ENCODE measurements at regions not wholly inside any gene's neighbourhood (a gene's known extent, or its start where the extent isn't known, plus 50 kb on each side); places are given as distances from the start of the nearest gene placed in this dataset.
A peak's percentile ranks its signal among the peaks of the same experiment; 100 is the strongest.

- Histone ChIP-seq H3K9me3 (ENCODE audit: insufficient read depth, low read depth, low read length) (no peaks in the 10 kb centered on the region), H2AK5ac (ENCODE audit: low read length) (no peak overlapping the region), H3K9ac (ENCODE audit: low read length) (no peak overlapping the region), H2BK5ac (ENCODE audit: low read depth, low read length, poor library complexity) (no peak overlapping the region), H3K4ac (ENCODE audit: low read depth, low read length) (no peak overlapping the region), H4K8ac (ENCODE audit: low read depth, low read length) (no peak overlapping the region), H4K91ac (ENCODE audit: low read depth, low read length) (no peak overlapping the region), H3K14ac (ENCODE audit: low read length) (no peak overlapping the region), H3K36me3 (ENCODE audit: control insufficient read depth in 1 of 2, insufficient read depth in 2 of 2, low read length in 2 of 2) (no peaks in the 10 kb centered on the region), H3K23ac (ENCODE audit: low read length) (no peak overlapping the region), H2BK120ac (ENCODE audit: insufficient read depth, low read length, poor library complexity) (no peak overlapping the region), H3K4me1 (ENCODE audit: control insufficient read depth in 1 of 2, insufficient read depth in 2 of 2, low read length in 2 of 2) (peaks cover 0 to 6% of the 10 kb centered on the region in 2 experiments), H2AFZ (ENCODE audit: insufficient read depth, low read length, poor library complexity) (no peak overlapping the region), H3K4me3 (ENCODE audit: low read depth, low read length) (no peak overlapping the region), H4K12ac (ENCODE audit: low read depth, low read length) (no peak overlapping the region), H3K79me2 (ENCODE audit: control insufficient read depth, insufficient read depth, low read length, poor library complexity) (no peaks in the 10 kb centered on the region), H2BK12ac (ENCODE audit: low read length) (no peak overlapping the region), H3K27ac (ENCODE audit: low read depth, low read length) (no peak overlapping the region), H3K27me3 (ENCODE audit: insufficient read depth, low read length) (no peaks in the 10 kb centered on the region), H3K79me1 (ENCODE audit: low read length) (peaks cover 4% of the 10 kb centered on the region), H3K4me2 (ENCODE audit: low read length) (no peak overlapping the region), H3K18ac (ENCODE audit: low read length) (no peak overlapping the region)
- no peak for DNase-seq
- WGBS (ENCODE audit: extremely low coverage, insufficient coverage, insufficient read length), result no CpG with 5 or more reads among the region's 1 CpG
These were observed 850.4 kb downstream of the KCNJ2 start for GRCh38 chr17:71019699-71020098.

DNA sequence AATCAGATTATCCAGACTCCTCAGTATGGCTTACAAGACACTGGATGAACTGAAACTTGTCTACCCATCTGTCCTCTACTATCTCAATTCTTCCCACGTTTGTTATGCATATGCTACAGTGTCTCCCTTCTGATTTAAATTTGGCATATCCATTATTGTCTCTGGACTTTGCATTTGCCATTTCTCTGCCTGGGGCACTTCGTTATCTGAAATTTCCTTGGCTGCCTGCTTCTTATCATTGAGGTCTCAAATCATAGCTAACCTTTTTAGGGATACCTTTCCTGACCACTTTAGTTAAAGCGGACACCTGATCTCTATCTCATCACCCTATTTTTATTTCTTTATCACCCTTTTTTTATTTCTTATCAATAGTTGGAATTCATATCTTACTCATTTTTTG, 853.4 kb downstream of the KCNJ2 start:
- Histone ChIP-seq H3K27ac (ENCODE audit: low read depth, low read length) (no peak overlapping the region), H3K36me3 (ENCODE audit: control insufficient read depth in 1 of 2, insufficient read depth in 2 of 2, low read length in 2 of 2) (no peaks in the 10 kb centered on the region), H3K4me3 (ENCODE audit: low read depth, low read length) (no peak overlapping the region), H3K4me1 (ENCODE audit: control insufficient read depth in 1 of 2, insufficient read depth in 2 of 2, low read length in 2 of 2) (peaks cover 0 to 6% of the 10 kb centered on the region in 2 experiments), H3K9ac (ENCODE audit: low read length) (no peak overlapping the region), H3K4ac (ENCODE audit: low read depth, low read length) (no peak overlapping the region), H3K27me3 (ENCODE audit: insufficient read depth, low read length) (no peaks in the 10 kb centered on the region), H3K14ac (ENCODE audit: low read length) (no peak overlapping the region), H2AK5ac (ENCODE audit: low read length) (no peak overlapping the region), H2AFZ (ENCODE audit: insufficient read depth, low read length, poor library complexity) (no peak overlapping the region), H3K4me2 (ENCODE audit: low read length) (no peak overlapping the region), H3K23ac (ENCODE audit: low read length) (no peak overlapping the region), H4K91ac (ENCODE audit: low read depth, low read length) (no peak overlapping the region), H2BK12ac (ENCODE audit: low read length) (no peak overlapping the region), H3K79me2 (ENCODE audit: control insufficient read depth, insufficient read depth, low read length, poor library complexity) (no peaks in the 10 kb centered on the region), H2BK120ac (ENCODE audit: insufficient read depth, low read length, poor library complexity) (no peak overlapping the region), H4K12ac (ENCODE audit: low read depth, low read length) (no peak overlapping the region), H3K9me3 (ENCODE audit: insufficient read depth, low read depth, low read length) (no peaks in the 10 kb centered on the region), H3K79me1 (ENCODE audit: low read length) (peaks cover 4% of the 10 kb centered on the region), H4K8ac (ENCODE audit: low read depth, low read length) (no peak overlapping the region), H3K18ac (ENCODE audit: low read length) (no peak overlapping the region), H2BK5ac (ENCODE audit: low read depth, low read length, poor library complexity) (no peak overlapping the region)
- no peak for DNase-seq
- no CpG with 5 or more reads among the region's 3 CpGs for WGBS (ENCODE audit: extremely low coverage, insufficient coverage, insufficient read length)

DNA sequence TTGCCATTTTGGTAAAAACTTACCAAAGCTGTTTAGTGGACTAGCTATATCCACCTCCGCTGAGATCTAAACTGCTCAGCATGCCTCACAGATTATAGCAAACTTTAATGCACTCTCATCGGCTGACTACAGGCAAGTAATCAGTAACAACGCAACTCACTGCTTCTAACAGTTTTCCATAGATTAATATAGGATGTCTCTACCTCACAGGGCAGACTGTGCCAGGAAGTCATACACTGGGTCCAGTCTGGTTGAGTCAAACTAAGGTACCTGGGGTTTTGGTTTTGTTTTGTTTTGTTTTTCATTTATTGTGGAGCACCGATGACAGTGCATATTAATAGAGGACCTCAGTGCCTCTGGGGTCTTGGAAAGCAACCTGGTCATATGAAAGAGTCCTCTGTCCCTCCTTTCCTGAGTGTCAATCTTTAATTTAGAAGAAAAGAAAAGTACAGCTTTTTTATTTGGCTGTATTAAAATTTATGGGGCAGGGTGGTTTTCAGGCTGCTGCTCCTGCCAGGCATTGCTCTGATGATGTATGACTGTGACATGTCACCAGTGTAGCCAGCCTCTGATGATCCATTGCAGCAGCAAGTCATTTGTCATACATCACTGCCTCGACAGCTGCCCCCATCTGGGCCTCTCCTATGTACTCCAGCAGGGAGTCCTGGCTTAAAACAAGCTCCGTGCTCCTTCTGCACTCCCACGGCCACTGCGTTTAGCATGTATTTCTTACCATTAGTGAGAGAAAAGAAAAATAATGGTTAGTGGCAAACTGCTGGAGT, 854.1 kb downstream of the KCNJ2 start:
- peak overlapping the region; percentile 93 for H2BK5ac ChIP-seq (ENCODE audit: low read depth, low read length, poor library complexity)
- H2AK5ac ChIP-seq (ENCODE audit: low read length), result no peak overlapping the region
- H3K79me2 ChIP-seq (ENCODE audit: control insufficient read depth, insufficient read depth, low read length, poor library complexity), result no peaks in the 10 kb centered on the region
- H3K14ac ChIP-seq (ENCODE audit: low read length), result no peak overlapping the region
- H3K9ac ChIP-seq (ENCODE audit: low read length), result no peak overlapping the region
- no peaks in the 10 kb centered on the region for H3K9me3 ChIP-seq (ENCODE audit: insufficient read depth, low read depth, low read length)
- H4K12ac ChIP-seq (ENCODE audit: low read depth, low read length), result no peak overlapping the region
- H3K36me3 ChIP-seq (ENCODE audit: control insufficient read depth in 1 of 2, insufficient read depth in 2 of 2, low read length in 2 of 2), result no peaks in the 10 kb centered on the region
- H3K79me1 ChIP-seq (ENCODE audit: low read length), result peaks cover 4% of the 10 kb centered on the region
- peaks cover 0 to 6% of the 10 kb centered on the region in 2 experiments for H3K4me1 ChIP-seq (ENCODE audit: control insufficient read depth in 1 of 2, insufficient read depth in 2 of 2, low read length in 2 of 2)
- H4K91ac ChIP-seq (ENCODE audit: low read depth, low read length), result peak overlapping the region; percentile 81
- no peak overlapping the region for H2AFZ ChIP-seq (ENCODE audit: insufficient read depth, low read length, poor library complexity)
- H2BK12ac ChIP-seq (ENCODE audit: low read length), result peak overlapping the region; percentile 32
- H4K8ac ChIP-seq (ENCODE audit: low read depth, low read length), result no peak overlapping the region
- H3K4ac ChIP-seq (ENCODE audit: low read depth, low read length), result peak overlapping the region; percentile 4
- WGBS (ENCODE audit: extremely low coverage, insufficient coverage, insufficient read length), result no CpG with 5 or more reads among the region's 8 CpGs
- no peak overlapping the region for H3K4me2 ChIP-seq (ENCODE audit: low read length)
- peak overlapping the region; percentile 61 for H3K27ac ChIP-seq (ENCODE audit: low read depth, low read length)
- no peaks in the 10 kb centered on the region for H3K27me3 ChIP-seq (ENCODE audit: insufficient read depth, low read length)
- no peak overlapping the region for H3K4me3 ChIP-seq (ENCODE audit: low read depth, low read length)
- DNase-seq, result no peak
- H3K18ac ChIP-seq (ENCODE audit: low read length), result no peak overlapping the region
- peak overlapping the region; percentile 30 for H2BK120ac ChIP-seq (ENCODE audit: insufficient read depth, low read length, poor library complexity)
- no peak overlapping the region for H3K23ac ChIP-seq (ENCODE audit: low read length)

DNA sequence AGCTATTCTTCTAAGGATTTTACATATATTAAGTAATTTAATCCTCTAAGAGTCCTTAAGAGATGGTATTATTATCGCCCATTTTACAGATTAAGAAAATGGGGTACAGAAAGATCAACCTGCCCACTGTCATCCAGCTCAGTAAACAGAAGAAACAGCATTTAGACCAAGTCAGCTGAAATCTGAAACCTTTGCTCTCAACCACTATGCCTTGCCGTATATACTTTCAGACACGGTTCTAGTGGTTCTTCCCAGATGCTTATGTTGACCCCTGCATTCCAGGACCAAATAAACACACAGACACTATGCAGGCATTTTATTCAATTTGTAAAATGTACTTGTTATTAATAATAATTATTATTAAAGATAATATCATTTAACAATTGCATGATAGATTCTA, 854.8 kb downstream of the KCNJ2 start:
- H2AK5ac ChIP-seq (ENCODE audit: low read length), result no peak overlapping the region

More for the DNA sequence above, 854.8 kb downstream of the KCNJ2 start:
- Histone ChIP-seq H3K14ac (ENCODE audit: low read length) (no peak overlapping the region), H3K9ac (ENCODE audit: low read length) (no peak overlapping the region), H3K79me2 (ENCODE audit: control insufficient read depth, insufficient read depth, low read length, poor library complexity) (no peaks in the 10 kb centered on the region), H2BK5ac (ENCODE audit: low read depth, low read length, poor library complexity) (no peak overlapping the region), H2BK12ac (ENCODE audit: low read length) (no peak overlapping the region), H4K91ac (ENCODE audit: low read depth, low read length) (no peak overlapping the region), H3K9me3 (ENCODE audit: insufficient read depth, low read depth, low read length) (no peaks in the 10 kb centered on the region), H3K4me1 (ENCODE audit: control insufficient read depth in 1 of 2, insufficient read depth in 2 of 2, low read length in 2 of 2) (peaks cover 0 to 6% of the 10 kb centered on the region in 2 experiments), H3K27me3 (ENCODE audit: insufficient read depth, low read length) (no peaks in the 10 kb centered on the region), H3K4me3 (ENCODE audit: low read depth, low read length) (no peak overlapping the region), H3K4ac (ENCODE audit: low read depth, low read length) (no peak overlapping the region), H4K8ac (ENCODE audit: low read depth, low read length) (no peak overlapping the region), H3K36me3 (ENCODE audit: control insufficient read depth in 1 of 2, insufficient read depth in 2 of 2, low read length in 2 of 2) (no peaks in the 10 kb centered on the region), H2AFZ (ENCODE audit: insufficient read depth, low read length, poor library complexity) (no peak overlapping the region), H3K4me2 (ENCODE audit: low read length) (no peak overlapping the region), H3K27ac (ENCODE audit: low read depth, low read length) (no peak overlapping the region), H4K12ac (ENCODE audit: low read depth, low read length) (no peak overlapping the region), H3K18ac (ENCODE audit: low read length) (no peak overlapping the region), H2BK120ac (ENCODE audit: insufficient read depth, low read length, poor library complexity) (no peak overlapping the region), H3K79me1 (ENCODE audit: low read length) (peaks cover 4% of the 10 kb centered on the region), H3K23ac (ENCODE audit: low read length) (no peak overlapping the region)
- no CpG with 5 or more reads among the region's 3 CpGs for WGBS (ENCODE audit: extremely low coverage, insufficient coverage, insufficient read length)
- DNase-seq, result no peak
